ENCODE measurements at regions not wholly inside any gene's neighbourhood (a gene's known extent, or its start where the extent isn't known, plus 50 kb on each side); places are given as distances from the start of the nearest gene placed in this dataset.
"Not testable (repeated sequence)": the region's sequence is repeated elsewhere in the genome, so short reads cannot be mapped to it uniquely, and the experiment has no call there.

DNA sequence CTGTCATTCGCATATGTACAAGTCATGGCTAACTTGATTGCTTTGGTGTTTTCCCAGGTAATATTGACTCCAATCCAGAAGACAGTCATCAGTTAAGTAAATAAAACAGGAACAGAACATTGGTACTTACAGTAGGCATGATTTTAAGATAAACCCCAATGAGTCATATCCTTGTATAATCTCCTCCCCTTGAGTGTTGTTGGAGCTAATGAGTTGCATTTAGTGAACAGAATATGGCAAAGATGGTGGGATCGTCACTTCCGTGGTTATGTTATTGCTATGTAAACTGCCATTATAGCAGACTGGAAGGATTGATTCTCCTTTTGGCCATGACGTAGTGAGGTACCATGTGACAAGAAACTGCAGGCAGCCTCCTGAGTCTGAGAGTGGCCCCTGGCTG is 102.2 kb downstream of the TMX1 start:
- no peak for DNase-seq (ENCODE audit: low spot score)

DNA sequence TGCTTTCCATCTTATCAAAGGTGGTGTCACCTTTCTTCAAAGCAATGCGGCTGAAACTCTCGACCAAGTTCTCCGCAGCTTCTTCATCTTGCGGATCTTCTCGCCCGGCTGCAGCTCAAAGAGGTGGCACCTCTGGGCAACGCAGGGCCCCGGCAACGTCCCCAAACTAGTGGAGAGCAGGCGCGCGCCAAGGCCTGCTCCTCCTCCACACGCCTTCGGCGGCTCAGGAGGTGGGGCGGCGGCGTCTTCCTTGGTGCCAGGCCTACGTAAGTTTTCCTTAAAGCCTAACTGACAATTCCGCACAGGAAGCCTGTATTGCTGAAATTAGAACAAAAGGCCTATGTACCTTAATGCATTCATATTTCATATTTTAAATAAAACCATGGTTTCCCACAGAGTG is 112.0 kb downstream of the TMX1 start:
- DNase-seq (ENCODE audit: low spot score): no peak

DNA sequence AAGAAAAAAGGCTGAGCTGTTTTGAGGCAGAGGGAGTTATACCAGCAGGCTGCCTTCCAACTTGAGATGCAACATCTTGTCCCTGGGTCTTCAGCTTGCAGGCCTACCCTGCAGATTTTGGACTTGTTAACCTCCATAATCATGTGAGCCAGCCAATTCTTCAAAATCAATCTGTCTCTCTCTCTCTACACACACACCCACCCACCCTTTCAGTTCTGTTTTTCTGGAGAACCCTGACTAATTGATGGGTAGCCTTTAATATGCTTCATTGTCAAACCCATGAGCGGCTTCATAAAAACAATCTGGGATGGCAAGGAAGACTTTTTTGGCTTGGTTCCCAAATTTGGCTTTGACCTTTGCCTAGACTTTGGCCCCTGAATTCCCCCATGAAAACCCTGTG is 113.9 kb downstream of the TMX1 start:
- no peak for DNase-seq (ENCODE audit: low spot score)

DNA sequence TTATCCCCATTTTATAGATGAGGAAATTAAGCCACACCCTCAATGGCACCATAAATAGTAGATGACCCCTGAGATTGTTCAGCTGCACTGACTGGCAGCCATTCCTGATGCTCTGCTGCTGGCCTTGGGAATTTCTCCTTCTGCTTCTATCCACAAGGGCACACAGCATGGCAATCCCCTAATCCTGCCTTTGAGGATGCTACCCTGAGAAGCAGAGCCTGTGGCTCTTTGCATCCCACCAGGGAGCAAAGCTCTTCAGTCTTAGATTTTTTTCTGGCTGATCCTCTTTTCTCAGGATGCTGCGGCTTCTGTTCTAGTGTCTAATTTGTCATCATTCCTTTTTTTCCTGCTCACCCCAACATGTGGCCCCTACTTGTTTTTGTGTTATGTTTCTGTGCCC is 114.8 kb downstream of the TMX1 start:
- no peak for DNase-seq (ENCODE audit: low spot score)

DNA sequence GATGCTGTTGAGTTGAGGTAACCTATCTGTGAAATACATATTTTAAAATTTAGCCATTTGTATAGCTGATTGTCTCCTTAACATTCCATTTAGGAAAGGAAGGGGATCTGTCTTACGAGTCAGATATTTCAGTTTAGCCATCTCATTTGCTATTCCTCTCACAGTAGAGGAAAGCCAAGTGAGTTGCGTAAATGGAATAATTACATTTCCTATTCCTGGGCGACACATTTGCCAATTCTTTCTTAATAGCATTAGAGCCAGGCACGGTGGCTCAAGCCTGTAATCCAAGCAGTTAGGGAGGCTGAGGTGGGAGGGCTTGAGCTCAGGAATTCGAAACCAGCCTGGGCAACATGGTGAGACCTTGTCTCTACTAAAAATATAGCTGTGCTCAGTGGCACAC is 116.3 kb downstream of the TMX1 start:
- no peak for DNase-seq (ENCODE audit: low spot score)

DNA sequence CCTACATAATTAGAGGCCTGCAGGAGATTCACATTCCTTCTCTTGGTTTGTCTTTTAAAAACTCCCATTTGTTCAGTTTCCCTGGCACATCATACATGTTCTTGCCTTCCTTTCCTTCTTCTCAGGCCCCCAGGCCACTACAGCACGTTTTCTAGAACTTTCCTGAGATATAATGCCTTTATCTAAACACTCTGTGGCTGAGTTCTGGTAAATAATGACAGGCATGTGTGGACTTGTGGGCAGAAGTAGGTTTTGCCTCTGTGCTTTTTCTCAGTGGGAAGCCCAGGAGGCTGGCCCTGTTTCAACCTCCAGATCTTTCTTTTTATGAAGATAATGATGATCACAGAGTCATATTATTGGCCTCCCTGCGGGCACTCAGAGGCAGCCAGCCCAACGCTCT is 117.2 kb downstream of the TMX1 start:
- no peak for DNase-seq (ENCODE audit: low spot score)

DNA sequence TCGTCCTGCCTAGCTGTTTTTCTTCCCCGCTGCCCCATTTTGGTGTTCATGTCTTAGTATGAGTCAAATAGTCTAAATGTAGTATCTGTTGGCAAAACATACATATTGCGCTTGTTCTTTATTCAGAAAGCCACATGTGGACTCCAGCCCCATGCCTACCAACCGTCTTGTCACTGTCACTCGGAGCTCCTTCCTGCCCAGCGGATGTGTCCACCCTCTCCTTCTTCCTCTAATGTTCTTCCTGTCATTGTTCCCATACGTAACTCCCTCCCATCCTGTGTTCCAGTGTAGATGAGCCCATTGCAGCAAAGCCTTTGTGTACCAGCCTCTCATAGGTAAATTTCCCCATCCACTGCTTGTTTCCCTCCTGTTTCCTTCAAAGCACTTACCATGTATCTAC is 120.5 kb downstream of the TMX1 start:
- DNase-seq (ENCODE audit: low spot score): no peak

DNA sequence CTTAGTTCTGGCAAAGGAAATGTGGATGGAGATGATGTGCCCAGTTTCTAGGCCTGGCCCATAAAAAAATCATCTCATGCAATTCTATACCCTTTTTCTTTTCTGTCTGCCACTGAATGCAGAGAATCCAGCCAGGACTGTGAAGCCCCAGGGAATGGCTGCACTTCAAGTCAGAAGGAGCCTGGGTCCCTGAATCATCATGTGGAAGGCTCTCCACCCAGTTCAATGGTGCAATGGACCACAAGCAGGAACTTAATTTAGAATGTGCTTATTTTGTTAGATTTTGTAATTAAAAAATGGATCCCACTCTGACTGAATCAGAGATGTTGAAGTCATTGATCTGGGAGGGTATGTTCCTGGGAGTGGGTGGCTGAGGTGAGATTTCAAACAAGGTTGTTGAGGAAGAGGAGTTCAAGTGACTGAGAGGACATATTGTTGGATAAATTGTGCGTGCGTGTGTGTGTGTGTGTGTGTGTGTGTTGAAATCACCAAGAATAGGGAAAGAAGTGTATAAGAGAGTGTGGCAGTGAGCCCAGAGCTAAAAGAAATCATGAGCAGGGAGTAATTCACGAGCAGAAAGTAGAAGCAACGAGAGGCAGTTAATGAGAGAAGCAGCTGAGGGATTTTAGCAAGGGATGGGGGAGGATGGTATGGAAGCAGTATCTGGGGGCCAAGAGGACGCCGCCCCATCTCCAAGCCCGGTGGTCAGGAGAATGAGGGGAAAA is 125.4 kb downstream of the TMX1 start:
- no peak for DNase-seq (ENCODE audit: low spot score)

DNA sequence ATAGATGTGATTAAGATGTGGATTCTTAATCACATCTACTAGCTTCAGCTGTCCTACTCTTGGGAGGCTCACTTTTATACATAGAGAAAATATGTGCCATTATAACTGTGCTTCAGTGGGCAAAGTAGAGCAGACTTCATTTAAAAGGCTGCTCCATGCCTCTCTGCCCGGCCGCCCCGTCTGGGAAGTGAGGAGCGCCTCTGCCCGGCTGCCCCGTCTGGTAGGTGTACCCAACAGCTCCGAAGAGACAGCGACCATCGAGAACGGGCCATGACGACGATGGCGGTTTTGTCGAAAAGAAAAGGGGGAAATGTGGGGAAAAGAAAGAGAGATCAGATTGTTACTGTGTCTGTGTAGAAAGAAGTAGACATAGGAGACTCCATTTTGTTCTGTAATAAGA is 126.4 kb downstream of the TMX1 start:
- DNase-seq (ENCODE audit: low spot score): not testable (repeated sequence)

DNA sequence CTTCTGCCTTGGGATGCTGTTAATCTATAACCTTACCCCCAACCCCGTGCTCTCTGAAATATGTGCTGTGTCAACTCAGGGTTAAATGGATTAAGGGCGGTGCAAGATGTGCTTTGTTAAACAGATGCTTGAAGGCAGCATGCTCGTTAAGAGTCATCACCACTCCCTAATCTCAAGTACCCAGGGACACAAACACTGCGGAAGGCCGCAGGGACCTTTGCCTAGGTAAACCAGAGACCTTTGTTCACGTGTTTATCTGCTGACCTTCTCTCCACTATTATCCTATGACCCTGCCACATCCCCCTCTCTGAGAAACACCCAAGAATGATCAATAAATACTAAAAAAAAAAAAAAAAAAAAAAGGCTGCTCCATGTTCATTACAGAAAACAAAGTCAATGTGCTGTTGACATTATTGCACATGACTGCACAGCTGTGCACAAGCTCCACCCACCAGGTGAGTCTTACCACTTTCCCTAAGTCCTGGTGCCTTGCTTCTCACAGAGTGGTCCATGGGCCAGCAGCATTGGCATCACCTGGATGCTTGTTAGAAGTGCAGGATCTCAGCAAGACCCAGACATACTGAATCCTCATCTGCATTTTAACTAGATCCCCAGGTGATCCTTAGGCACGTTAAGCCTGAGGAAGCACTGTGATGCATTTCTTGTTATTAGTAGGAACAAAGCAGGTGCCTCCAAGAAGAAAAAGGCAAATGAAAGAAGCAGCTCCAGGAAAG is 127.0 kb downstream of the TMX1 start:
- not testable (repeated sequence) for DNase-seq (ENCODE audit: low spot score)

DNA sequence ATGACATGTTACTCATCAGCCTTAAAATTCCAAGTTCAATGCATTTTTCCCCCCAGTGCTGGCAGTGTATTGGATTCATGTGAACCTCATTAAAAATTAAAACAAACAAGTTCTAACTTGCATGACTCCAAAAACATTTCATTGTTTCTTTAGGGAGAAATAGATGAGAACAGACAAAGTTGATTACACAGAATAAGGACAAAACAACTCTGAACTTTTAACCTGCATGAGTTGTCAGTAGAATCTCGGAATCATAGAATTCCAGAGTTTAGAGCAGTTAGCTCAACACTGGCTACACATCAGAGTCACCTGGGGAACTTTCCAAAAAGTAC is 127.5 kb downstream of the TMX1 start:
- no peak for DNase-seq (ENCODE audit: low spot score)

DNA sequence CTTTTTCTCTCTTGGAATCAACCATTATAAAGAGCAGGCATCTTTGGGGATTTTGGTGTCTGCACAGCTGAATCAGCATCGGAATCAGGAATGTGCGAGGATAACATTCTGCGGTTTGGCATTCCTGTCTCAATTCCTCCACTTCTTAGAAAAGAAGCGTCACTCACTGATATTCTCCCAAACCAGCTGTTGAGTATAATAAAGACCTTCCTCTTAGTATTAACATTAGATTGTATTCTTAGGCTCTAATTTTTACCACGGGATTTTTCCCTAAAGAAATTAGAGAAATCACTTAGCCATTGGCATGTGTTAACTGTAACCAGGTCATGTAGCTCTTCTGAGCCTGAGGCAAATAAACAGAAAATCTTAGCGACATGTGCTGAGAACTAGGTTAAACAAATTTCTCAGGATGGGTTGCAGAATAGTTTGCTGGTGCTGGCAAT is 128.7 kb downstream of the TMX1 start:
- DNase-seq (ENCODE audit: low spot score): peak; percentile 21

DNA sequence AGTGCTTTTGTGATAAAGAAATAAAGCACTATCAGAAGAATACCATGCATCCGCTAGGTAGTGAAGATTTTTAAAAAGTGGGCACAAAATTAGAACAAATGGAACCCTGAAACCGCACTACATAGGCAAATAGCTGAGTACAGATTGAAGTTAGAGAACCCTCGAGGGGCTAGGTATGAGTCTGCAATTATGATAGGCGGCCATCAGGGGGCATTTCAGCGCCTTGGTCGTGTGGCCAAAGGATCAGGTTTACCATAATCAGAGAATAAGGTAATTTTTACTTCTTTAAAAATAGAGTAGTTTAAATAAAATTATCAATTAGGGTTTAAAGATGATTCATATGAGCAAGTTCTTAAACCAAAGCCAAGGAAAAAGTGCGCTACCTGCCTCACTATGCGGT is 129.8 kb downstream of the TMX1 start:
- no peak for DNase-seq (ENCODE audit: low spot score)

DNA sequence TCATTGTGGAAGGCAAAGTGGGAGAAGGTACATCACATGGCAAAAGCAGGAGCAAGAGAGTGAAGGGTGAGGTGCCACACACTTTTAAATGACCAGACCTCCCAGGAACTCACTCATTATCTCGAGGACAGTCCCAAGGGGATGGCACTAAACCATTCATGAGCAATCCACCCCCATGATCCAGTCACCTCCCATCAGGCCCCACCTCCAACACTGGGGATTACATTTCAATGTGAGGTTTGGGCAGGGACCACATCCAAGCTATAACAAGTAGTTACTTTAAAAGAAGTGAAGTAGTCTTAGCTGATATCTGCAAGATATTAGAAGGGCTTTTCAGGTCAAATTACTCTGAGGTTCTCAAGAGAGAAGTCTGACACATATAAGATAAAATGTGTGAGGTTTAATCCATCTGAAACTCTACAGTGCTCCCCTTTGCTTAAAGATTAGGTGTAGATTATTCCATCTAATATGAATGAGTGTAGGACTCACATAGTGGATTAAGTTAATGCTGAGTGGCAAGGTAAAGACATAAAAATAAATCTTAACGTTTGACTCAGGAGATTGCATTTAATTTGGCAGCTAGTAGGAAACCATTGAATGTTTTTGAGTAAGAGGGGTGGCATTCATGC is 130.8 kb downstream of the TMX1 start:
- DNase-seq (ENCODE audit: low spot score): no peak

DNA sequence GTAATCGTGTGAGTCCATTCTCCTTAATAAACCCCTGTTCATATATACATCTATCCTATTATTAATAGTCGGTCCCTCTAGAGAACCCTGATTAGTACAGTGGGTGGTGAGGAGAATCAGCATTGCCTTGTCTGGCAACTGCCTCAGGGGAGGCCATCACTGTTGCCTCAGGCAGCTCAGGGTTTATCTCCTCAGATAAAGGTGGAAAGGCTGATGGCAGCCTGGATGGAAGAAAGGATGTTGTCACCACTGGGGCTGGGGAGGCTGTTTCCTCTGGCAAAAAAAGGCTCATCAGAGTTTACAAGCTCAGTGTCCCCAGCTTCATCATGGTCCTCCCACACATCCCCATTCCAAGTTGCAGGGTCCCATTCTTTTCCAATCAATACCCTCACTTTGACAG is 137.1 kb downstream of the TMX1 start:
- DNase-seq (ENCODE audit: low spot score): not testable (repeated sequence)

DNA sequence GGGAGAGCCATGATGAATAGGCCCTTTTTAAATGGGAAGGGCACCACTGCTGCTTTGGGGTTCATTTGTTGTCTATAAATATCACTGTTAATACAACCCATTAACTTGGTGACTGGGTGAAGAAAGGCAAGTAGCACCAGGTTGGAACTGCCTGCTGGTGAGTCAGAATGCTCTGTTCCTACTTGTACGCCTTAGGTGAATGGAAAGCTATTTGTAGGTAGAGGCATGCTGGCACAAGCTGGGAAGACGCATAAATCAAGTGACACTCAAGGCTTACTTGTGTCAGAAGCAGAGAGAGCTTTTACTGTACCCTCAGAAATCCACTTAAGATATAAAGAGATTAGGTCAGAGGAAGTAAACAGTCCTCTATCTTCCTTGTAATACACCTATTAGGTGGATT is 142.5 kb downstream of the TMX1 start:
- DNase-seq (ENCODE audit: low spot score): no peak

DNA sequence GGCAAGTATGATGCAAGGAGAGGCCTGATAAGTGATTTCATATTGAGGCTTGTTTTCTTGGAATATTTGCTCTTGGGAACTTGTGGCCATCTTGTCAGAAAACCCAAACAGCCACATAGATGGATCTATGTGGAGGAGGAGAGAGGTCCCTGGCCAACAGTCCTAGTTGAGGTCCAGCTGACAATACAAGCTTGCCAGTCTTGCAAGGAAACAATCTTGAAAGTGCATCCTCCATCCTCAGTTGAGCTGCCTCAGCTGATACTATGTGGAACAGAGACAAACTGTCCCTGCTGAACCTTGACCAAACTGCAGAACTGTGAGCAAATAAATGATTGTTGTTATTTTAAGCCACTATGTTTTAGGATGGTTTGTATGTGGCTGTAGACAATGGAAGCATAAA is 146.4 kb downstream of the TMX1 start:
- DNase-seq (ENCODE audit: low spot score): no peak

DNA sequence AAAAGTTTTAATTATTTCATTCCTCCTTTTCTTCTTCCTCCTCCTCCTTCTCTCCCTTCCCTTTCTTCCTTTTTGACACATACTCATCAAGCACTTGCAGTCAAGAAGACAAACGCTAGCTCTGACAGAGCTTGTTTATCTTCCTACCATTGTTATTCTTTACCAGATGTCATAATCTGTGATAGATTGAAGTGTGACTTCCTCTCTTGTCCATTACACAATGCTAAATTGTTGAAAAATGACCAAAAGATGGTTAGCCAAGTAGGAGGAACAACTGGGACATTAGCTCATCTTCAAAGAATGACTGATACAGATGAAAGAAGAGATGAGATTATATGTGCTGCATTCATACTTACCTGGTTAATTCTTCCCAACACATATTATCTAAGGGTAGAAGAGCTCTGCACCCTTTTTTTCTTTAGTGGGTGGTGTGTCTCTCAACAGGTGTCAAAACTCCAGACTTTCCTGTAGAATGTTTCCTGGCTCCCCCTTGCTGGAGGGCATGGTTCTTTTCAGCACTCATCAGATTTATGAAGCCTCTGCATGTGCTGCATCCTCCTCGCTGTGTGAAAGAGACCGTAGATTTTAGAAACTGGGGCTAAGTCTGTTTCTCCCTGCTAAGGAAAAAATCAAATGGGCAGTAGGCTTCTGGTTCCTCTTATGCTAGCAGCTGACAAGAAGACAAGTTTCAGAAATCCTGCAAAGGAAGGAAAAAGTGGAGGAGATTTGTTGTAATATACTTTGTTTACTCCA is 147.1 kb downstream of the TMX1 start:
- DNase-seq (ENCODE audit: low spot score): no peak

DNA sequence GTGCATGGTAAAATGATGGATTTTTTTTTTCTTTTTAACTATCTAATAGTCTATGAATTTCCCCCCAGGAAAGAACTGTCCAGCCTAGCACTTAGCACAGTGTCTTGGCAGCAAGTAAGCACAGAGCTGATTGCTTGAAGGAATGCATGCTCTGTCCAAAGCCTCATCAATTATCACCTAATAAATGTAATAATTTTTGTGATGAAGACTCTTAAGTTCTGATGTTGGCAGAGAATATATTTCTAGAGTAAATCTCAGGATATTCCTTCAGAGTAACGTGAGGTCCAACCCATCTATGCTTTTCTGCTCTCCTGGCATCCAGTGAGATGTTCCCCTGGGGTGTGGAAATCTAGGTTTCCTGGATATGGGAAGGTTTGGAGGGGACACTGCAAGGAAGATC is 152.4 kb downstream of the TMX1 start:
- no peak for DNase-seq (ENCODE audit: low spot score)

DNA sequence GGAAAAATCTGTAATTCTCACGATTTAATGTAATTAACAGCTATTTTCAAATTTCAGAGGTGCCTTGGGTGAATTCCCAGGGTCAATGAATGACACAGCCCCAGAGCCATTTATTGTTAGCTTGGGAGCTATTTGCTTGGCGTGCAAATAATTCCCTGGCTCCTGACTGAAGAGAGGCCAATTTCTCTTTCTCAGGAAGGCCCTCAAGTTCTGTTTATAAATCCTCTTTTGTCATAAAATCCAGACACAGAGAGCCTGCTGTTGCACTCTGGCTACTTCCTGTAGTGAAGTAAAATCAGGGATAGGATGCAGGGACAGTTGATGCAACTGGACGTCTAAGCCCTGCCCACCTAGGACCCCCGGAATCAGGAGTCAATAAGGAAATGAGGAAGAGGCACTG is 154.3 kb downstream of the TMX1 start:
- no peak for DNase-seq (ENCODE audit: low spot score)

DNA sequence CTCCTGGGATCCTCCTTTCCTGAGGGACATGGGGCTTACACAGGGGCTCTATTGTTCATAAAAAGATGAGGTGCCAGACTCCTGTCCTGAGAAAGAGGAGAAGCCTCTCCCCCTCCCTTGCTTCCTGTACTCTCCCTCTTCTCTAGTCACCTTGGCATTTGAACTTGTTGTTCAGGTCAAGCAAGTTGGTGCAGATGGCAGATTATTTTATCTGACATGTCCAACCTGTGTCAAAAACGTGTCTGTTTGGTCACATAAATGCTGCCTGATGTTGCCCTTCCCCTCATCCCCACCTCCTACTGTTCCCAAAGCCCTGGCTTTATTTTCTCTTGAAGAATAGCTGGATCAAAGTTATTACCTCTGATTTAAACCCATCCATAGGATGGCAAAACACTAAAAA is 154.8 kb downstream of the TMX1 start:
- no peak for DNase-seq (ENCODE audit: low spot score)

DNA sequence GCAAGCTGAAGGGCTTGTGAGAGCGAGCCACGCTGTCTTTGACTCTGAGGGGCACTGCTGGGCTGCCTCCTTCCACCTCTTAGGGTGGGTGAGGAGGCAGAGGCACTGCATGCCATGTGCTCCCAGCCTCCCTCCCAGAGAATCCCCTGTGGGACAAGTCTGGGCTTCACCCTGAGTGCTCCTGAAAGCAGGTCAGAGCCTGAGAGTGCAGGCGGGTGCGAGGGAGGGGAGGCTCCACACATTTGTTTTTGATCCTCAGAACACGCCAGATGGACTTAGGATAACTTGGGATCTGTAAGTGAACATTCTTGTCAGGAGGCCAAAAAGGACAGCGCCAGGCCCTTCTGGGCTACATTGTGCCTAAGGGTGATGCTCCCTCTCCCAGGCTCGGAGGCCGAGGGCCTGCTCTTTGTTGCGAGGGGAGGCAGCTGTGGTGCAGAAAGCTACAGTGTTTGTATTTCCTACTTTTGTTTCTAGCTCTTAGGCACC is 155.4 kb downstream of the TMX1 start:
- DNase-seq (ENCODE audit: low spot score): peak; percentile 13
